DND-41 (cell line): ENCODE measurements at regions not wholly inside any gene's neighbourhood (a gene's known extent, or its start where the extent isn't known, plus 50 kb on each side); places are given as distances from the start of the nearest gene placed in this dataset.

Experiments
- ATAC-seq: fragments of 200-7000 bp; cut with Tn5 transposase; 3 replicates; pipeline ENCODE4 v1.9.1; 2021; ENCODE audit warnings: low read depth; ENCODE audit not compliant: insufficient read depth
- DNase-seq: peaks from one replicate; pipeline ENCODE4 v3.0.0-alpha.2; 2020
- H2AFZ ChIP-seq: 2 replicates; pipeline ENCODE4 v1.6.0; 2012; ENCODE audit warnings: low read depth, low read length
- H3K27ac ChIP-seq: 2 replicates; pipeline ENCODE4 v1.5.1; 2012; ENCODE audit warnings: low read length, inconsistent platforms
- H3K27me3 ChIP-seq: fragments of 200-600 bp; sonication (generic); 2 replicates; pipeline ENCODE4 v1.6.0; 2012; ENCODE audit warnings: low read length, mild to moderate bottlenecking, inconsistent platforms; ENCODE audit not compliant: insufficient read depth, poor library complexity
- H3K36me3 ChIP-seq: 2 replicates; pipeline ENCODE4 v1.5.1; 2012; ENCODE audit warnings: low read length, inconsistent platforms; ENCODE audit not compliant: insufficient read depth
- H3K4me1 ChIP-seq: 2 replicates; pipeline ENCODE4 v1.5.1; 2012; ENCODE audit warnings: mild to moderate bottlenecking, low read length; ENCODE audit not compliant: insufficient read depth
- H3K4me2 ChIP-seq: 2 replicates; pipeline ENCODE4 v1.6.0; 2012; ENCODE audit warnings: mild to moderate bottlenecking, moderate library complexity, low read length, inconsistent platforms; ENCODE audit not compliant: insufficient read depth
- H3K4me3 ChIP-seq, 2 experiments: fragments of 200-600 bp in 1 of 2; shearing (Covaris generic) in 1 of 2; 2 replicates each; pipeline ENCODE4 v1.5.1; 2012 to 2016; ENCODE audit warnings: inconsistent platforms in 2 of 2, low read length in 2 of 2, mild to moderate bottlenecking in 2 of 2, low read depth in 1 of 2, moderate library complexity in 1 of 2
- H3K79me2 ChIP-seq: 2 replicates; pipeline ENCODE4 v1.6.0; 2012; ENCODE audit warnings: low read length, inconsistent platforms; ENCODE audit not compliant: insufficient read depth
- H3K9ac ChIP-seq: 2 replicates; pipeline ENCODE4 v1.6.0; 2012; ENCODE audit warnings: low read depth, mild to moderate bottlenecking, inconsistent platforms, low read length, moderate library complexity
- H3K9me3 ChIP-seq: 2 replicates; pipeline ENCODE4 v1.5.1; 2012; ENCODE audit warnings: low read length, moderate library complexity, mild to moderate bottlenecking, inconsistent platforms; ENCODE audit not compliant: insufficient read depth, severe bottlenecking
- H4K20me1 ChIP-seq: 2 replicates; pipeline ENCODE4 v1.6.0; 2012; ENCODE audit warnings: low read length; ENCODE audit not compliant: insufficient read depth
- CTCF ChIP-seq: IDR thresholded peaks from 2 replicates; pipeline ENCODE4 v1.5.1; 2012; ENCODE audit warnings: borderline replicate concordance, low read length, moderate library complexity, mild to moderate bottlenecking; ENCODE audit not compliant: poor library complexity, severe bottlenecking; ENCODE audit errors: extremely low read depth
- EZH2 ChIP-seq: IDR thresholded peaks from 3 replicates; pipeline ENCODE4 v1.6.1; 2012; ENCODE audit warnings: borderline replicate concordance, low read depth, mild to moderate bottlenecking, moderate library complexity, low read length, inconsistent platforms; ENCODE audit not compliant: severe bottlenecking

GRCh38 chr7:82678716-82679115, 235.1 kb upstream of the CACNA2D1 start:
- DNase-seq (peak; percentile 41), ATAC-seq (peak; percentile 82)
- H3K36me3 ChIP-seq = no peaks in the 10 kb centered on the region
- no peaks in the 10 kb centered on the region for H4K20me1 ChIP-seq
- no peaks in the 10 kb centered on the region for H3K79me2 ChIP-seq
- H3K4me3 ChIP-seq = peak overlapping the region in 1 of 2 experiments; percentile 28; a peak in 1 of 4 replicates
- H3K4me1 ChIP-seq = peaks cover 38% of the 10 kb centered on the region
- H3K4me2 ChIP-seq = peak overlapping the region; percentile 49
- H3K9ac ChIP-seq = peak overlapping the region; percentile 35; the same call in 1 of the 2 replicates
- TF ChIP-seq CTCF (no peak), EZH2 (no peak)
- H3K27me3 ChIP-seq = no peaks in the 10 kb centered on the region
- no peaks in the 10 kb centered on the region for H3K9me3 ChIP-seq
- peak overlapping the region; percentile 87 for H3K27ac ChIP-seq
- H2AFZ ChIP-seq = peak overlapping the region; percentile 72

GRCh38 chr7:82678259-82678658, 234.7 kb upstream of the CACNA2D1 start:
- H4K20me1 ChIP-seq = no peaks in the 10 kb centered on the region
- no peaks in the 10 kb centered on the region for H3K36me3 ChIP-seq
- peak overlapping the region in 1 of 2 experiments; percentile 28; a peak in 1 of 4 replicates for H3K4me3 ChIP-seq
- H3K79me2 ChIP-seq = no peaks in the 10 kb centered on the region
- peak overlapping the region; percentile 49 for H3K4me2 ChIP-seq
- ATAC-seq (peak; percentile 2; the same call in 2 of the 3 replicates), DNase-seq (no peak)
- TF ChIP-seq EZH2 (no peak), CTCF (no peak)
- no peaks in the 10 kb centered on the region for H3K27me3 ChIP-seq
- peaks cover 38% of the 10 kb centered on the region for H3K4me1 ChIP-seq
- H3K9me3 ChIP-seq = no peaks in the 10 kb centered on the region
- peak overlapping the region; percentile 72 for H2AFZ ChIP-seq
- H3K27ac ChIP-seq = peak overlapping the region; percentile 87
- H3K9ac ChIP-seq = peak overlapping the region; percentile 35; the same call in 1 of the 2 replicates

- peak; percentile 85 for DNase-seq
- Histone ChIP-seq H3K27ac (peak overlapping the region; percentile 87), H3K4me2 (peak overlapping the region; percentile 49)
These were observed 233.9 kb upstream of the CACNA2D1 start for GRCh38 chr7:82677493-82677892.

More at GRCh38 chr7:82677493-82677892, 233.9 kb upstream of the CACNA2D1 start:
- Histone ChIP-seq H2AFZ (peak overlapping the region; percentile 63), H3K9me3 (no peaks in the 10 kb centered on the region), H4K20me1 (no peaks in the 10 kb centered on the region), H3K4me1 (peaks cover 38% of the 10 kb centered on the region), H3K79me2 (no peaks in the 10 kb centered on the region), H3K36me3 (no peaks in the 10 kb centered on the region), H3K9ac (peak overlapping the region; percentile 11; the same call in 1 of the 2 replicates), H3K4me3 (no peak overlapping the region), H3K27me3 (no peaks in the 10 kb centered on the region)
- TF ChIP-seq CTCF (no peak), EZH2 (no peak)
- peak; percentile 94 for ATAC-seq
